B cell (primary cell): ENCODE measurements at regions not wholly inside any gene's neighbourhood (a gene's known extent, or its start where the extent isn't known, plus 50 kb on each side); places are given as distances from the start of the nearest gene placed in this dataset.

ENCODE experiments used
- ATAC-seq: fragments of 200-7000 bp; cut with Tn5 transposase; one replicate; pipeline ENCODE4 v1.10.0; 2021; ENCODE audit warnings: low read depth, mild to moderate bottlenecking, moderate number of reproducible peaks, moderate library complexity
- CTCF ChIA-PET: fragments of 350-600 bp; sonication (Branson Sonifier 250); formaldehyde crosslinking; loops from one replicate; lab custom pipeline; 2021; ENCODE audit warnings: antibody characterized with exemption, inconsistent platforms; lab: Charles Lee
- POLR2A ChIA-PET: fragments of 350-600 bp; sonication (Branson Sonifier 250); formaldehyde crosslinking; loops from one replicate; lab custom pipeline; 2021; ENCODE audit warnings: antibody characterized with exemption; lab: Charles Lee
- DNase-seq: peaks from one replicate; pipeline ENCODE4 v3.0.0; 2013
- H2AFZ ChIP-seq: 2 replicates; pipeline ENCODE4 v1.6.1; 2012; ENCODE audit warnings: mild to moderate bottlenecking, low read depth, low read length; ENCODE audit not compliant: insufficient read depth, poor library complexity, severe bottlenecking
- H3K27ac ChIP-seq, 2 donors: 1 replicate in 1 of 2; 2 replicates in 1 of 2; pipeline ENCODE4 v1.5.1; 2012 to 2013; ENCODE audit warnings: low read length in 2 of 2, mild to moderate bottlenecking in 2 of 2, moderate library complexity in 1 of 2
- H3K27me3 ChIP-seq, 4 experiments: fragments of 200-600 bp in 1 of 4; sonication (generic) in 1 of 4; replicated peaks in 1 of 4; 1 replicate in 2 of 4; 2 replicates in 2 of 4; pipeline versions ENCODE4 v1.6.1 to v1.7.0; 2013 to 2016; ENCODE audit warnings: low read length in 3 of 4, mild to moderate bottlenecking in 2 of 4, mixed read lengths in 1 of 4, moderate library complexity in 1 of 4; ENCODE audit not compliant: insufficient read depth in 4 of 4, control insufficient read depth in 3 of 4; ENCODE audit errors: control extremely low read depth in 1 of 4
- H3K36me3 ChIP-seq, 2 experiments: replicated peaks in 1 of 2; 1 replicate in 1 of 2; 2 replicates in 1 of 2; pipeline versions ENCODE4 v1.6.1 to v1.7.1; 2013; ENCODE audit warnings: low read length in 1 of 2; ENCODE audit not compliant: insufficient read depth in 2 of 2, control insufficient read depth in 1 of 2; ENCODE audit errors: control extremely low read depth in 1 of 2, extremely low read depth in 1 of 2
- H3K4me1 ChIP-seq, 2 donors: fragments of 200-600 bp in 1 of 2; sonication (generic) in 1 of 2; 1 replicate in 1 of 2; 2 replicates in 1 of 2; pipeline versions ENCODE4 v1.5.1 to v1.6.1; 2013 to 2017; ENCODE audit warnings: low read length in 2 of 2; ENCODE audit not compliant: control insufficient read depth in 2 of 2, insufficient read depth in 2 of 2
- H3K4me2 ChIP-seq: replicated peaks from 2 replicates; pipeline ENCODE3; 2012; ENCODE audit warnings: mild to moderate bottlenecking, low read depth, low read length; ENCODE audit not compliant: poor library complexity, severe bottlenecking
- H3K4me3 ChIP-seq, 5 experiments: fragments of 200-600 bp in 1 of 5; sonication (generic) in 1 of 5; 1 replicate in 3 of 5; 2 replicates in 2 of 5; pipeline versions ENCODE4 v1.5.1 to v1.7.0; 2011 to 2016; ENCODE audit warnings: low read length in 4 of 5, mild to moderate bottlenecking in 4 of 5, low read depth in 2 of 5, control low read depth in 1 of 5, moderate library complexity in 1 of 5; ENCODE audit not compliant: insufficient read depth in 1 of 5; ENCODE audit errors: control extremely low read depth in 1 of 5, extremely low read depth in 1 of 5
- H3K79me2 ChIP-seq: fragments of 200-600 bp; sonication (generic); one replicate; pipeline ENCODE4 v1.6.0; 2016; ENCODE audit warnings: low read length; ENCODE audit not compliant: control insufficient read depth, insufficient read depth
- H3K9ac ChIP-seq: fragments of 200-600 bp; sonication (generic); 2 replicates; pipeline ENCODE4 v1.6.1; 2017; ENCODE audit warnings: mild to moderate bottlenecking, low read length, moderate library complexity
- H3K9me3 ChIP-seq, 3 donors: one replicate each; pipeline versions ENCODE4 v1.6.1 to v1.7.1; 2013; ENCODE audit warnings: low read length in 2 of 3; ENCODE audit not compliant: control insufficient read depth in 2 of 3, insufficient read depth in 1 of 3; ENCODE audit errors: control extremely low read depth in 1 of 3
- H4K20me1 ChIP-seq: 2 replicates; pipeline ENCODE4 v1.6.0; 2012; ENCODE audit warnings: mild to moderate bottlenecking, low read length; ENCODE audit not compliant: insufficient read depth, control insufficient read depth, poor library complexity, severe bottlenecking
- H3K27ac Mint-ChIP-seq: one replicate; pipeline ENCODE4 v1.8.0; 2021; ENCODE audit warnings: mixed read lengths
- H3K27me3 Mint-ChIP-seq: one replicate; pipeline ENCODE4 v1.8.0; 2021; ENCODE audit warnings: mixed read lengths
- H3K4me1 Mint-ChIP-seq: one replicate; pipeline ENCODE4 v1.8.0; 2021; ENCODE audit warnings: mixed read lengths
- H3K4me3 Mint-ChIP-seq: one replicate; pipeline ENCODE4 v1.8.0; 2021; ENCODE audit warnings: mixed read lengths
- H3K9me3 Mint-ChIP-seq: one replicate; pipeline ENCODE4 v1.8.0; 2022; ENCODE audit warnings: mixed read lengths; ENCODE audit not compliant: insufficient read depth
- EZH2 ChIP-seq: IDR thresholded peaks from 2 replicates; pipeline ENCODE4 v1.6.1; 2012; ENCODE audit warnings: borderline replicate concordance, low read depth, mild to moderate bottlenecking, moderate library complexity, low read length; ENCODE audit not compliant: insufficient read depth, poor library complexity, severe bottlenecking
- WGBS: methylation state at CpG from one replicate; pipeline ENCODE4 v1.1.5; 2013; ENCODE audit warnings: missing lambda C conversion rate; ENCODE audit not compliant: insufficient coverage; 5-methylcytosine and 5-hydroxymethylcytosine counted together
- intact Hi-C: fragments of 100-400 bp; cut with micrococcal nuclease; formaldehyde crosslinking; loops from one replicate; pipeline ENCODE4 v1.10.0; 2022
- TF ChIP-seq, protein P1 (sequence below): fragments of 200-600 bp; IDR thresholded peaks from one replicate; pipeline ENCODE4 v1.8.0; 2022; ENCODE audit warnings: antibody characterized with exemption, mild to moderate bottlenecking

DNA sequence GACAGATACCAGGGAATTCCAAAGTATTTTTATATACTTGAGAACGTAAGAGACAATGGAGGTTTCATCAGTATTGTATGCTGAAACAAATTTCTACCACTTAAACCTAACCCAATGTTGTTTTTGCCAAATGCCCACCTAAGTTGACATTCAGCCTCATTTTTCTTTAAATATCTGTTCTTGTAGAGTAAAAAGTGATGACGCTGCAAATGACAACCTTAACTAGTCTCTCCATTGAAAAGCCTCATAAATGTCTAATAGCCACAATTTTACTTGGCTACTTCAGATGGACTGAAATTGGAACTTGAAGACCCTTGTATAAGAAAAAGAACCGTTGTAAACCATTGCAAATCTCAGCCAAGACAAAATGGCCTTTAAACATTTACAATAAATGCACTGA lies 176.9 kb downstream of the CRPPA start:
- no peak for DNase-seq
- H2AFZ ChIP-seq = no peak overlapping the region
- H3K4me1 ChIP-seq = no peaks in the 10 kb centered on the region
- no peak overlapping the region for H3K9ac ChIP-seq
- no peak overlapping the region for H3K27ac ChIP-seq
- no CpG with 5 or more reads among the region's 3 CpGs for WGBS
- H4K20me1 ChIP-seq = no peaks in the 10 kb centered on the region
- no peaks in the 10 kb centered on the region for H3K36me3 ChIP-seq
- ATAC-seq = no peak
- H3K27ac Mint-ChIP-seq = no peak overlapping the region
- no peak overlapping the region for H3K4me3 ChIP-seq
- no peaks in the 10 kb centered on the region for H3K79me2 ChIP-seq
- POLR2A ChIA-PET = no interaction called here
- peaks cover 0 to 10% (median 0%) of the 10 kb centered on the region in 3 donors for H3K9me3 ChIP-seq
- H3K4me3 Mint-ChIP-seq = no peak overlapping the region
- H3K9me3 Mint-ChIP-seq = no peaks in the 10 kb centered on the region
- CTCF ChIA-PET = interaction anchor here (0.7 kb wide), 1 partner anchor 1385 kb away, joined by 3 read pairs; no protein-coding TSS in a partner anchor
- no peaks in the 10 kb centered on the region for H3K27me3 Mint-ChIP-seq
- TF ChIP-seq EZH2 = no peak
- TF ChIP-seq, protein P1, sequence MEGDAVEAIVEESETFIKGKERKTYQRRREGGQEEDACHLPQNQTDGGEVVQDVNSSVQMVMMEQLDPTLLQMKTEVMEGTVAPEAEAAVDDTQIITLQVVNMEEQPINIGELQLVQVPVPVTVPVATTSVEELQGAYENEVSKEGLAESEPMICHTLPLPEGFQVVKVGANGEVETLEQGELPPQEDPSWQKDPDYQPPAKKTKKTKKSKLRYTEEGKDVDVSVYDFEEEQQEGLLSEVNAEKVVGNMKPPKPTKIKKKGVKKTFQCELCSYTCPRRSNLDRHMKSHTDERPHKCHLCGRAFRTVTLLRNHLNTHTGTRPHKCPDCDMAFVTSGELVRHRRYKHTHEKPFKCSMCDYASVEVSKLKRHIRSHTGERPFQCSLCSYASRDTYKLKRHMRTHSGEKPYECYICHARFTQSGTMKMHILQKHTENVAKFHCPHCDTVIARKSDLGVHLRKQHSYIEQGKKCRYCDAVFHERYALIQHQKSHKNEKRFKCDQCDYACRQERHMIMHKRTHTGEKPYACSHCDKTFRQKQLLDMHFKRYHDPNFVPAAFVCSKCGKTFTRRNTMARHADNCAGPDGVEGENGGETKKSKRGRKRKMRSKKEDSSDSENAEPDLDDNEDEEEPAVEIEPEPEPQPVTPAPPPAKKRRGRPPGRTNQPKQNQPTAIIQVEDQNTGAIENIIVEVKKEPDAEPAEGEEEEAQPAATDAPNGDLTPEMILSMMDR = no peak
- intact Hi-C loops = no loop called here
- no peaks in the 10 kb centered on the region for H3K27me3 ChIP-seq
- no peak overlapping the region for H3K4me2 ChIP-seq
- H3K4me1 Mint-ChIP-seq = no peaks in the 10 kb centered on the region

DNA sequence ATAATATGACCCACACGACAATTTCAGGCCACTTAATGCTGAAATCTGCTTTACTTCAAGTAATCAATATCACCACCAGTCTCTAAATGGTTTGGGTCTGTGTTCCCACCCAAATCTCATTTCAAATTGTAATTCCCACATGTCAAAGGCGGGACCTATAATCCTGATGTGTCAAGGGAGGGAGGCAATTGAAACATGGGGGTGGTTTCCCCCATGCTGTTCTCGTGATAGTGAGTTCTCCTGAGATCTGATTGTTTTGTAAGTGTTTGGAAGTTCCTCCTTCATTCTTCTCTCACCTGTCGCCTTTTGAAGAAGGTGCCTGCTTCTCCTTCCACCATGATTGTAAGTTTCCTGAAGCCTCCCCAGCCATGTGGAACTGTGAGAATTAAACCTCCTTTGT lies 178.4 kb downstream of the CRPPA start:
- H3K27ac ChIP-seq = no peak overlapping the region
- no peak overlapping the region for H3K4me3 ChIP-seq
- POLR2A ChIA-PET = no interaction called here
- H4K20me1 ChIP-seq = no peaks in the 10 kb centered on the region
- ATAC-seq (no peak), DNase-seq (no peak)
- no peaks in the 10 kb centered on the region for H3K27me3 ChIP-seq
- no peaks in the 10 kb centered on the region for H3K79me2 ChIP-seq
- TF ChIP-seq, protein P1 = no peak
- no peak for TF ChIP-seq EZH2
- 100% methylated on average over 1 of the region's 4 CpGs for WGBS
- no peak overlapping the region for H3K4me2 ChIP-seq
- intact Hi-C loops = no loop called here
- H3K27me3 Mint-ChIP-seq = no peaks in the 10 kb centered on the region
- H3K9me3 Mint-ChIP-seq = no peaks in the 10 kb centered on the region
- H3K9ac ChIP-seq = no peak overlapping the region
- H3K4me3 Mint-ChIP-seq = no peak overlapping the region
- no peak overlapping the region for H2AFZ ChIP-seq
- H3K4me1 ChIP-seq = no peaks in the 10 kb centered on the region
- H3K4me1 Mint-ChIP-seq = no peaks in the 10 kb centered on the region
- no peaks in the 10 kb centered on the region for H3K9me3 ChIP-seq
- CTCF ChIA-PET = no interaction called here
- H3K27ac Mint-ChIP-seq = no peak overlapping the region
- H3K36me3 ChIP-seq = no peaks in the 10 kb centered on the region
